T-cell (primary cell): ENCODE measurements at regions not wholly inside any gene's neighbourhood (a gene's known extent, or its start where the extent isn't known, plus 50 kb on each side); places are given as distances from the start of the nearest gene placed in this dataset.

Experiments
- ATAC-seq, 4 experiments: fragments of 200-7000 bp in 3 of 4; fragments of 150-1000 bp in 1 of 4; cut with Tn5 transposase; replicated peaks in 1 of 4; 1 replicate in 3 of 4; 2 replicates in 1 of 4; pipeline ENCODE4 v1.10.0; 2021; ENCODE audit warnings: moderate library complexity in 3 of 4, mild to moderate bottlenecking in 2 of 4, moderate number of reproducible peaks in 1 of 4
- CTCF ChIA-PET, 2 donors: fragments of 300-600 bp; sonication (Branson Sonifier 250); formaldehyde crosslinking; loops; one replicate each; lab custom pipeline; 2022; ENCODE audit warnings: antibody characterized with exemption in 2 of 2; lab: Charles Lee
- POLR2A ChIA-PET, 2 donors: fragments of 300-600 bp; sonication (Branson Sonifier 250); formaldehyde crosslinking; loops; one replicate each; lab custom pipeline; 2022; ENCODE audit warnings: antibody characterized with exemption in 2 of 2; lab: Charles Lee
- DNase-seq, 35 experiments: peaks; one replicate each; pipeline versions ENCODE4 v3.0.0 to v3.0.0-alpha.2; 2013 to 2023
- H3K27ac ChIP-seq: one replicate; pipeline ENCODE4 v1.5.1; 2013; ENCODE audit warnings: low read length
- H3K27me3 ChIP-seq, 2 experiments: replicated peaks in 1 of 2; 1 replicate in 1 of 2; 2 replicates in 1 of 2; pipeline versions ENCODE4 v1.6.1 to v1.7.0; 2013; ENCODE audit warnings: low read length in 1 of 2, mixed read lengths in 1 of 2; ENCODE audit not compliant: control insufficient read depth in 2 of 2, insufficient read depth in 2 of 2; ENCODE audit errors: extremely low read depth in 1 of 2
- H3K36me3 ChIP-seq, 2 donors: 1 replicate in 1 of 2; 2 replicates in 1 of 2; pipeline versions ENCODE4 v1.6.1 to v1.7.0; 2013; ENCODE audit warnings: low read length in 1 of 2; ENCODE audit not compliant: control insufficient read depth in 2 of 2, insufficient read depth in 1 of 2; ENCODE audit errors: extremely low read depth in 1 of 2
- H3K4me1 ChIP-seq, 2 experiments: 1 replicate in 1 of 2; 2 replicates in 1 of 2; pipeline versions ENCODE4 v1.6.1 to v1.7.0; 2013; ENCODE audit warnings: low read length in 2 of 2, mixed read lengths in 1 of 2; ENCODE audit not compliant: insufficient read depth in 2 of 2, control insufficient read depth in 1 of 2; ENCODE audit errors: extremely low read depth in 1 of 2
- H3K4me3 ChIP-seq, 2 donors: 1 replicate in 1 of 2; 2 replicates in 1 of 2; pipeline versions ENCODE4 v1.5.1 to v1.7.0; 2013; ENCODE audit warnings: mild to moderate bottlenecking in 2 of 2, low read length in 1 of 2, moderate library complexity in 1 of 2; ENCODE audit not compliant: control insufficient read depth in 1 of 2; ENCODE audit errors: extremely low read depth in 1 of 2
- H3K9me3 ChIP-seq: 2 replicates; pipeline ENCODE4 v1.7.0; 2013
- H3K27ac Mint-ChIP-seq, 2 donors: one replicate each; pipeline ENCODE4 v1.8.0; 2020 to 2021; ENCODE audit warnings: mild to moderate bottlenecking in 2 of 2, mixed read lengths in 2 of 2
- H3K27me3 Mint-ChIP-seq, 2 donors: one replicate each; pipeline ENCODE4 v1.8.0; 2021 to 2022; ENCODE audit warnings: mixed read lengths in 2 of 2
- H3K36me3 Mint-ChIP-seq: one replicate; pipeline ENCODE4 v1.8.0; 2021; ENCODE audit warnings: mixed read lengths
- H3K4me1 Mint-ChIP-seq, 3 donors: one replicate each; pipeline ENCODE4 v1.8.0; 2020 to 2022; ENCODE audit warnings: mixed read lengths in 3 of 3, mild to moderate bottlenecking in 1 of 3
- H3K4me3 Mint-ChIP-seq, 3 donors: one replicate each; pipeline ENCODE4 v1.8.0; 2020 to 2022; ENCODE audit warnings: mild to moderate bottlenecking in 3 of 3, mixed read lengths in 3 of 3, moderate library complexity in 3 of 3
- H3K9me3 Mint-ChIP-seq, 3 donors: one replicate each; pipeline ENCODE4 v1.8.0; 2020 to 2022; ENCODE audit warnings: mixed read lengths in 3 of 3
- WGBS: methylation state at CpG from one replicate; pipeline ENCODE4 v1.1.5; 2013; ENCODE audit warnings: missing lambda C conversion rate; ENCODE audit not compliant: insufficient coverage; 5-methylcytosine and 5-hydroxymethylcytosine counted together

DNA sequence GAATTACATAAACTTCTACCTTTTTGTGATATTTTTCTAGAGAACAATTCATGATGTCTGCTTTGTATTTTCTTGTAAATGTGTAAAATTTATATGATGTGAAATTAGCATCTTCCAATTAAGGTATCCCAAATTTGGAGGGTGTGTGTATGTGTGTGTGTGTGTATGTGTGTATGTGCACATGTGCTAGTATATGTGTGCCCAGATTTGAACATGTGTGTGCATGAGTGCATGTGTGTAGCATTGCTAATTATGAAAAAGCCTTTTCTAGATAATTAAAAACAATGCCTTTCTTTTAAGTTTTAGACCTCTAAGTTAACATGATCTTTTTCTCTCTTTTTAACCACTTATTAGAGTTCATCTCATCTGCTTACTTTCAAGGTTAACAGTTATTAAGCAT, 208.0 kb upstream of the SPOPL start:
- ChIA-PET POLR2A (no interaction called here), CTCF (no interaction called here)

DNA sequence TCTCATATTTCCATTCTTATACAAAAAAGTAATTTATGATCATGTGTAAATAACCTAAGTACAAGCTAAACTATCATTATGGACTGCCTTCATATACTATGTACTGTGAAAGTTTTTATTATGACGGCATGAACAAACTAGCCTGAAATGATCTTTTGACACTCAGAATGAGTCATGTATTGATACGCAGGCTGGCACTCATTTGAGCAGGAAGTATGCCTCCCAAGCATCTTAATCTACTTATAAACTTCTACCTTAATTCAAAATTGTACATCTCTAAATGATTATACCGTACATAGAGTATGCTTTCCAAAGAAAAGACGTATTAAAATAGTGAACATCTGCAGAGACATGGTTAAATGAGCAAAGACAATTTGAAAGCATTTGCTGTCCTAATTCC, 207.1 kb upstream of the SPOPL start:
- Mint-ChIP-seq H3K4me1 (no peaks in the 10 kb centered on the region), H3K36me3 (no peaks in the 10 kb centered on the region), H3K27me3 (no peaks in the 10 kb centered on the region), H3K27ac (no peak overlapping the region), H3K4me3 (no peak overlapping the region), H3K9me3 (peaks cover 5 to 10% (median 5%) of the 10 kb centered on the region in 3 donors)
- Histone ChIP-seq H3K27me3 (peaks cover 0 to 2% of the 10 kb centered on the region in 2 experiments), H3K9me3 (no peaks in the 10 kb centered on the region), H3K4me1 (no peaks in the 10 kb centered on the region), H3K36me3 (no peaks in the 10 kb centered on the region), H3K27ac (no peak overlapping the region), H3K4me3 (no peak overlapping the region)
- POLR2A ChIA-PET, result no interaction called here
- CTCF ChIA-PET, result no interaction called here
- WGBS, result 100% methylated on average over 1 of the region's 4 CpGs
- DNase-seq (no peak), ATAC-seq (no peak)

More for the DNA sequence above, 208.0 kb upstream of the SPOPL start:
- Mint-ChIP-seq H3K27ac (no peak overlapping the region), H3K36me3 (no peaks in the 10 kb centered on the region), H3K9me3 (peaks cover 7 to 11% (median 8%) of the 10 kb centered on the region in 3 donors), H3K4me3 (no peak overlapping the region), H3K4me1 (no peaks in the 10 kb centered on the region), H3K27me3 (no peaks in the 10 kb centered on the region)
- DNase-seq (no peak), ATAC-seq (no peak)
- H3K27me3 ChIP-seq, result peaks cover 0 to 2% of the 10 kb centered on the region in 2 experiments
- no peak overlapping the region for H3K4me3 ChIP-seq
- H3K4me1 ChIP-seq, result no peaks in the 10 kb centered on the region
- no peaks in the 10 kb centered on the region for H3K9me3 ChIP-seq
- no peak overlapping the region for H3K27ac ChIP-seq
- H3K36me3 ChIP-seq, result no peaks in the 10 kb centered on the region

DNA sequence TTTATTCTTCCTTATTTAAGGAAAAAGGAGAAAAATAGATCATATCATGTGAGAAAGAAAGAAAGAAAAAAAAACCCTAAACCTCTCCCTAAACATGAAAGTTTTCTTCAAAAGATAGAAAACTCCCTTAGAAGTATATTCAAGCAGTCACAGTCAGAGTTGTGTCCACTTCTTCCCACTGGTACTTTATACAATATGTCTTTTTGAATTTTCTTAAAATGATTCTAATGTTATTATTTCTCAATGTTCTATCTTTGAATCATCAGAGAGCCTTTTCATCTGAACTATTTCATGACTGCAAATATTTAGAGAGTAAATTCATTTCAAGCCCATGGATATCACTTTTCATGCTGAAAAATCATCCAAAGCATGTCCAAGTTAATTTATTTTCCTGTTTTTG, 205.2 kb upstream of the SPOPL start:
- DNase-seq (no peak), ATAC-seq (no peak)
- no peak overlapping the region for H3K4me3 Mint-ChIP-seq
- no peaks in the 10 kb centered on the region for H3K36me3 Mint-ChIP-seq
- H3K9me3 Mint-ChIP-seq, result peaks cover 3 to 6% (median 5%) of the 10 kb centered on the region in 3 donors
- H3K4me1 Mint-ChIP-seq, result no peaks in the 10 kb centered on the region
- no peaks in the 10 kb centered on the region for H3K4me1 ChIP-seq
- no peaks in the 10 kb centered on the region for H3K27me3 Mint-ChIP-seq
- H3K36me3 ChIP-seq, result no peaks in the 10 kb centered on the region
- H3K27me3 ChIP-seq, result peaks cover 0 to 2% of the 10 kb centered on the region in 2 experiments
- no peak overlapping the region for H3K4me3 ChIP-seq
- POLR2A ChIA-PET, result no interaction called here
- H3K27ac Mint-ChIP-seq, result no peak overlapping the region
- CTCF ChIA-PET, result no interaction called here
- no peak overlapping the region for H3K27ac ChIP-seq
- no peaks in the 10 kb centered on the region for H3K9me3 ChIP-seq

DNA sequence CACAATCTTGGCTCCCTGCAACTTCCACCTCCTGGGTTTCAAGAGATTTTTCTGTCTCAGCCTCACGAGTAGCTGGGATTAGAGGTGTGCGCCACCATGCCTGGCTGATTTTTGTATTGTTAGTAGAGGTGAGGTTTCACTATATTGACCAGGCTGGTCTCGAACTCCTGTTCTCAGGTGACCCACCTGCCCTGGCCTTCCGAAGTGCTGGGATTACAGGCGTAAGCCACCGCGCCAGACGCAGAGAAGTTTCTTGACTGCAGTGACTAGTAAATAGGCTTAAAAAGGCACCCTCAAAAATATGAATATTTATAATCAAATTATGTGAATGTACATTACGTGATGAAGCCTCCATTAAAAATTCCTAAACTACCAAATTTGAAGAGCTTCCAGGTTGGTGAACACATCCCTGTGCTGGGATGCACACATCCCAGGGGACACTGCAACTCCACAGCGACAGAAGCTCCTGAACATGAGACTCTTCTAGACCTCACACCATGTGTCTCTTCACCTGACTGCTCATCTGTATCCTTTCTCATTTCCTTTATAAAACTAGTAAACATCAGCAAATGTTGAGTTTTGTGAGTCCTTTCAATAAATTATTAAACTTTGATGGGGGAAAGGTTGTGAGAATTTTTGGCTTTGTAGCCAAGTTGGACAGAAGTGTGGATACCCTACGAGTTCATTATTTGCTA, 203.3 kb upstream of the SPOPL start:
- Mint-ChIP-seq H3K27ac (no peak overlapping the region), H3K9me3 (peaks cover 0 to 5% (median 3%) of the 10 kb centered on the region in 3 donors), H3K4me3 (no peak overlapping the region), H3K36me3 (no peaks in the 10 kb centered on the region), H3K27me3 (no peaks in the 10 kb centered on the region), H3K4me1 (no peaks in the 10 kb centered on the region)
- DNase-seq (no peak), ATAC-seq (no peak)
- H3K4me1 ChIP-seq, result no peaks in the 10 kb centered on the region
- H3K36me3 ChIP-seq, result no peaks in the 10 kb centered on the region
- ChIA-PET CTCF (no interaction called here), POLR2A (no interaction called here)
- no peak overlapping the region for H3K4me3 ChIP-seq
- peaks cover 0 to 2% of the 10 kb centered on the region in 2 experiments for H3K27me3 ChIP-seq
- H3K9me3 ChIP-seq, result no peaks in the 10 kb centered on the region
- H3K27ac ChIP-seq, result no peak overlapping the region
- 92% methylated on average over 2 of the region's 11 CpGs for WGBS

DNA sequence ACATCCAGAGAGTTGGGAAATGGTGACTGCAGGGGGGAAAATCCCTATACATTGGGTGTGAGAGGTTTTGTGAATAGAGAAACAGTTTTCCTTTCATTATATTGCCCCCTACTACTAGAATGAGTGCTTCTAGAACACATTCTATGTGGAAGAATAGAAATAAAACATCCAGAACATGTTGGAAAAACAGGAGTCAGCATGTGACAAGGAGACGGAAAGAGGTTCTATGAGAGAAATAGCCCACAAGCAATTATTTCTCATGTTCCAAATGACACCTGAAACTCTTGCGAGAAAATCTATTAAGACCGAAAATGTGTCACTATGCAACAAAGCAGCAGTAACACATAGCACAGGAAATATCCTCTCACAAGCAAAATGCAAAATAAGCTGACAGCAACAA, 202.7 kb upstream of the SPOPL start:
- CTCF ChIA-PET, result no interaction called here
- no peak overlapping the region for H3K27ac Mint-ChIP-seq
- Histone ChIP-seq H3K4me1 (no peaks in the 10 kb centered on the region), H3K9me3 (no peaks in the 10 kb centered on the region), H3K27ac (no peak overlapping the region), H3K27me3 (peaks cover 0 to 2% of the 10 kb centered on the region in 2 experiments), H3K4me3 (no peak overlapping the region), H3K36me3 (no peaks in the 10 kb centered on the region)
- DNase-seq (no peak), ATAC-seq (no peak)
- H3K4me3 Mint-ChIP-seq, result no peak overlapping the region
- WGBS, result no CpG with 5 or more reads among the region's 3 CpGs
- H3K9me3 Mint-ChIP-seq, result peaks cover 0 to 5% (median 3%) of the 10 kb centered on the region in 3 donors
- POLR2A ChIA-PET, result no interaction called here
- no peaks in the 10 kb centered on the region for H3K4me1 Mint-ChIP-seq
- no peaks in the 10 kb centered on the region for H3K27me3 Mint-ChIP-seq
- H3K36me3 Mint-ChIP-seq, result no peaks in the 10 kb centered on the region

DNA sequence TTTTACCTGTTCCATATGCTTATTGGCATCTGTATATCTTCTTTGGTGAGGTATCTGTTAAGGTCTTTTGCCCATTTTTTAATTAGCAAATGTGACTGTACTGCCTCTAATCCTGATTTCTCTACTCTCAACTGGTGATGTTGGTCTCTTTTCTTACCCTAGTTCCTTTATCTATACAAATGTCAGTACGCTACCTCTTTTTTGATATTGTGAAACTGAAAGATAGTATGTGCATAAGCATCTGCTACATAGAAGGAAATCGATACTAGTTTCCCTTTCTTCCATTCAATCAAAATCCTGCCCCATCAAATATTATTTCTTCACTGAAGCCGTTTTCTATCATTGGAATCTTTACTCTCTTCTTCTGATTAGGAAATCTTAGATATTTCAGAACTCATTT, 194.9 kb upstream of the SPOPL start:
- CTCF ChIA-PET, result no interaction called here
- no CpG with 5 or more reads among the region's 3 CpGs for WGBS
- no peaks in the 10 kb centered on the region for H3K27me3 Mint-ChIP-seq

DNA sequence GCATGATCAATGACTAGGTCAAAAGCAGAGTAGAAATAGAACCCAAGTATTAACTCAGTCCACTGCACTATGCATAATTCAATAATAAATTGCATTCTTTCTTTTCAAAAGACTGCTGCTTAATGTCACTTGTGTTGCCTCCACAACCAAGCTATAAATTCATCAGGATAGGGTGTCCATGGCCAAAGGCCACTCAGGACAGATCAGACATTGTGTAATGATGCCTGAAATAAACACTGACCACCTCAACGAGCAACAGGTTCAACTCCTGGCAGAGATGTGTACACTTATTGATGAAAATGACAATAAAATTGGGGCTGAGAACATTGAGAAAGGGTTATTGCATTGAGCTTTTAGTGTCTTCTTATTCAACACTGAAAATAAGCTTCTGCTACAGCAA, 194.5 kb upstream of the SPOPL start:
- DNase-seq (no peak), ATAC-seq (no peak)
- ChIA-PET POLR2A (no interaction called here), CTCF (no interaction called here)
- Histone ChIP-seq H3K27me3 (no peaks in the 10 kb centered on the region), H3K4me1 (no peaks in the 10 kb centered on the region), H3K4me3 (no peak overlapping the region), H3K36me3 (no peaks in the 10 kb centered on the region), H3K27ac (no peak overlapping the region), H3K9me3 (no peaks in the 10 kb centered on the region)
- Mint-ChIP-seq H3K36me3 (no peaks in the 10 kb centered on the region), H3K4me1 (no peaks in the 10 kb centered on the region), H3K27ac (no peak overlapping the region), H3K4me3 (no peak overlapping the region), H3K27me3 (no peaks in the 10 kb centered on the region), H3K9me3 (peaks cover 0 to 3% (median 0%) of the 10 kb centered on the region in 3 donors)
- no CpG with 5 or more reads among the region's 1 CpG for WGBS

More for the DNA sequence above, 194.9 kb upstream of the SPOPL start:
- no peaks in the 10 kb centered on the region for H3K36me3 ChIP-seq
- H3K4me3 ChIP-seq, result no peak overlapping the region
- Mint-ChIP-seq H3K27ac (no peak overlapping the region), H3K36me3 (no peaks in the 10 kb centered on the region), H3K4me1 (no peaks in the 10 kb centered on the region), H3K9me3 (peaks cover 0 to 3% (median 0%) of the 10 kb centered on the region in 3 donors), H3K4me3 (no peak overlapping the region)
- H3K9me3 ChIP-seq, result no peaks in the 10 kb centered on the region
- POLR2A ChIA-PET, result no interaction called here
- H3K27me3 ChIP-seq, result no peaks in the 10 kb centered on the region
- H3K4me1 ChIP-seq, result no peaks in the 10 kb centered on the region
- H3K27ac ChIP-seq, result no peak overlapping the region
- no peak for DNase-seq
- ATAC-seq, result no peak
